H9 (cell line): ENCODE measurements at regions not wholly inside any gene's neighbourhood (a gene's known extent, or its start where the extent isn't known, plus 50 kb on each side); places are given as distances from the start of the nearest gene placed in this dataset.

Experiments
- DNase-seq: peaks from one replicate; pipeline ENCODE4 v3.0.0-alpha.2; 2017
- H2AFZ ChIP-seq: one replicate; pipeline ENCODE4 v1.6.1; 2013; ENCODE audit warnings: mild to moderate bottlenecking, low read length, control low read depth, moderate library complexity
- H2AK5ac ChIP-seq: 2 replicates; pipeline ENCODE4 v1.6.1; 2013; ENCODE audit warnings: low read length, control low read depth, mixed read lengths; ENCODE audit not compliant: insufficient read length
- H2BK120ac ChIP-seq: one replicate; pipeline ENCODE4 v1.6.1; 2013; ENCODE audit warnings: low read depth, mild to moderate bottlenecking, low read length, control low read depth, inconsistent platforms; ENCODE audit not compliant: poor library complexity, severe bottlenecking
- H2BK12ac ChIP-seq: 2 replicates; pipeline ENCODE4 v1.6.1; 2013; ENCODE audit warnings: low read length, control low read depth, mixed read lengths, low read depth; ENCODE audit not compliant: insufficient read length
- H2BK15ac ChIP-seq: 2 replicates; pipeline ENCODE4 v1.6.1; 2013; ENCODE audit warnings: low read depth, low read length, control low read depth
- H2BK20ac ChIP-seq: one replicate; pipeline ENCODE4 v1.6.1; 2013; ENCODE audit warnings: low read depth, mild to moderate bottlenecking, low read length, control low read depth, inconsistent platforms; ENCODE audit not compliant: poor library complexity, severe bottlenecking
- H2BK5ac ChIP-seq: 2 replicates; pipeline ENCODE4 v1.6.1; 2013; ENCODE audit warnings: low read length, control low read depth, mixed read lengths; ENCODE audit not compliant: insufficient read length
- H3K14ac ChIP-seq: 2 replicates; pipeline ENCODE4 v1.6.1; 2013; ENCODE audit warnings: low read length, control low read depth; ENCODE audit not compliant: insufficient read depth
- H3K18ac ChIP-seq: 2 replicates; pipeline ENCODE4 v1.6.1; 2013; ENCODE audit warnings: low read depth, mild to moderate bottlenecking, mixed read lengths, low read length, control low read depth; ENCODE audit not compliant: insufficient read length
- H3K23ac ChIP-seq: 2 replicates; pipeline ENCODE4 v1.6.1; 2013; ENCODE audit warnings: low read length, control low read depth, mixed read lengths, low read depth; ENCODE audit not compliant: insufficient read length
- H3K23me2 ChIP-seq: 2 replicates; pipeline ENCODE4 v1.6.1; 2013; ENCODE audit warnings: low read depth, mild to moderate bottlenecking, mixed read lengths, low read length, control low read depth; ENCODE audit not compliant: insufficient read length, poor library complexity, severe bottlenecking
- H3K27ac ChIP-seq: 2 replicates; pipeline ENCODE4 v1.5.1; 2013; ENCODE audit warnings: low read length, control low read depth, mixed read lengths, low read depth; ENCODE audit not compliant: insufficient read length
- H3K27me3 ChIP-seq: 2 replicates; pipeline ENCODE4 v1.6.1; 2013; ENCODE audit warnings: low read length, control low read depth, inconsistent platforms; ENCODE audit not compliant: insufficient read depth
- H3K4ac ChIP-seq: 2 replicates; pipeline ENCODE4 v1.6.1; 2013; ENCODE audit warnings: low read depth, mild to moderate bottlenecking, control low read depth, inconsistent platforms, low read length, moderate library complexity
- H3K4me1 ChIP-seq: 2 replicates; pipeline ENCODE4 v1.6.1; 2013; ENCODE audit warnings: low read length, control low read depth, inconsistent platforms; ENCODE audit not compliant: insufficient read depth
- H3K4me2 ChIP-seq: 2 replicates; pipeline ENCODE4 v1.6.1; 2013; ENCODE audit warnings: low read length, control low read depth, mixed read lengths; ENCODE audit not compliant: insufficient read length, insufficient read depth
- H3K56ac ChIP-seq: 2 replicates; pipeline ENCODE4 v1.6.1; 2013; ENCODE audit warnings: low read depth, mild to moderate bottlenecking, mixed read lengths, low read length, control low read depth; ENCODE audit not compliant: insufficient read length
- H3K79me1 ChIP-seq: 2 replicates; pipeline ENCODE4 v1.6.1; 2013; ENCODE audit warnings: low read depth, mild to moderate bottlenecking, moderate library complexity, low read length, control low read depth, inconsistent platforms; ENCODE audit not compliant: insufficient read depth, poor library complexity, severe bottlenecking
- H3K79me2 ChIP-seq: 2 replicates; pipeline ENCODE4 v1.6.1; 2013; ENCODE audit warnings: low read length, control low read depth, inconsistent platforms; ENCODE audit not compliant: insufficient read depth
- H3K9ac ChIP-seq: 2 replicates; pipeline ENCODE4 v1.6.1; 2013; ENCODE audit warnings: low read length, control low read depth, mixed read lengths; ENCODE audit not compliant: insufficient read length; ENCODE audit errors: extremely low read depth
- H3K9me3 ChIP-seq: one replicate; pipeline ENCODE4 v1.6.1; 2013; ENCODE audit warnings: low read depth, low read length, inconsistent platforms; ENCODE audit not compliant: control insufficient read depth
- H3T11ph ChIP-seq: one replicate; pipeline ENCODE4 v1.6.1; 2013; ENCODE audit warnings: mild to moderate bottlenecking, low read length, control low read depth, inconsistent platforms
- H4K20me1 ChIP-seq: one replicate; pipeline ENCODE4 v1.6.1; 2013; ENCODE audit not compliant: control insufficient read depth, insufficient read length, insufficient read depth
- H4K5ac ChIP-seq: 2 replicates; pipeline ENCODE4 v1.6.1; 2013; ENCODE audit warnings: low read depth, mild to moderate bottlenecking, mixed read lengths, low read length, control low read depth; ENCODE audit not compliant: insufficient read length
- H4K8ac ChIP-seq: replicated peaks from 2 replicates; pipeline ENCODE4 v1.6.1; 2013; ENCODE audit warnings: low read length, control low read depth, mixed read lengths, low read depth; ENCODE audit not compliant: insufficient read length
- H4K91ac ChIP-seq: 2 replicates; pipeline ENCODE4 v1.6.1; 2013; ENCODE audit warnings: low read depth, mild to moderate bottlenecking, moderate library complexity, mixed read lengths, low read length, control low read depth; ENCODE audit not compliant: insufficient read length
- H3K27ac Mint-ChIP-seq, 3 experiments: 2 replicates in 2 of 3; 3 replicates in 1 of 3; pipeline ENCODE4 v1.8.0; 2020 to 2021; ENCODE audit warnings: mixed read lengths in 3 of 3, mild to moderate bottlenecking in 1 of 3, moderate library complexity in 1 of 3
- H3K27me3 Mint-ChIP-seq: 2 replicates; pipeline ENCODE4 v1.8.0; 2021; ENCODE audit warnings: low read depth, mild to moderate bottlenecking, moderate library complexity, mixed read lengths
- H3K36me3 Mint-ChIP-seq, 3 experiments: 2 replicates in 2 of 3; 3 replicates in 1 of 3; pipeline ENCODE4 v1.8.0; 2020 to 2021; ENCODE audit warnings: low read depth in 3 of 3, mixed read lengths in 3 of 3; ENCODE audit not compliant: insufficient read depth in 1 of 3
- H3K4me1 Mint-ChIP-seq, 2 experiments: 2 replicates each; pipeline ENCODE4 v1.8.0; 2020; ENCODE audit warnings: mixed read lengths in 2 of 2
- H3K4me3 Mint-ChIP-seq, 2 experiments: 2 replicates in 1 of 2; 3 replicates in 1 of 2; pipeline ENCODE4 v1.8.0; 2020 to 2021; ENCODE audit warnings: mild to moderate bottlenecking in 2 of 2, mixed read lengths in 2 of 2, moderate library complexity in 1 of 2
- H3K9me3 Mint-ChIP-seq, 2 experiments: 2 replicates in 1 of 2; 3 replicates in 1 of 2; pipeline ENCODE4 v1.8.0; 2020; ENCODE audit warnings: mild to moderate bottlenecking in 2 of 2, mixed read lengths in 2 of 2, moderate library complexity in 1 of 2
- TF ChIP-seq, protein P1 (sequence below): fragments of 200-600 bp; sonication (generic); conservative IDR thresholded peaks from 3 replicates; pipeline ENCODE4 v1.8.0; 2021; ENCODE audit warnings: antibody characterized with exemption, mild to moderate bottlenecking

- Histone ChIP-seq H3K27ac (no peak overlapping the region), H2AFZ (no peak overlapping the region), H3K23me2 (no peaks in the 10 kb centered on the region), H2BK12ac (no peak overlapping the region), H3K56ac (no peak overlapping the region), H3K9me3 (no peaks in the 10 kb centered on the region), H2BK15ac (no peak overlapping the region), H3K9ac (no peak overlapping the region), H4K5ac (no peak overlapping the region), H3K23ac (no peak overlapping the region), H3K79me1 (no peaks in the 10 kb centered on the region), H3K27me3 (no peaks in the 10 kb centered on the region), H3K14ac (no peak overlapping the region), H3K4ac (no peak overlapping the region), H4K91ac (no peak overlapping the region), H3K79me2 (no peaks in the 10 kb centered on the region), H4K8ac (no peak overlapping the region), H2BK20ac (no peak overlapping the region), H2BK5ac (no peak overlapping the region), H4K20me1 (no peaks in the 10 kb centered on the region), H3K4me2 (no peak overlapping the region), H3K18ac (no peak overlapping the region), H3T11ph (no peak overlapping the region), H3K4me1 (no peaks in the 10 kb centered on the region), H2BK120ac (no peak overlapping the region), H2AK5ac (no peak overlapping the region)
- Mint-ChIP-seq H3K4me3 (no peak overlapping the region), H3K27me3 (no peaks in the 10 kb centered on the region), H3K4me1 (no peaks in the 10 kb centered on the region), H3K36me3 (peaks cover 14 to 48% (median 31%) of the 10 kb centered on the region in 3 experiments; a peak in 6 of 7 replicates), H3K9me3 (no peaks in the 10 kb centered on the region), H3K27ac (no peak overlapping the region)
- no peak for DNase-seq
- TF ChIP-seq, protein P1, sequence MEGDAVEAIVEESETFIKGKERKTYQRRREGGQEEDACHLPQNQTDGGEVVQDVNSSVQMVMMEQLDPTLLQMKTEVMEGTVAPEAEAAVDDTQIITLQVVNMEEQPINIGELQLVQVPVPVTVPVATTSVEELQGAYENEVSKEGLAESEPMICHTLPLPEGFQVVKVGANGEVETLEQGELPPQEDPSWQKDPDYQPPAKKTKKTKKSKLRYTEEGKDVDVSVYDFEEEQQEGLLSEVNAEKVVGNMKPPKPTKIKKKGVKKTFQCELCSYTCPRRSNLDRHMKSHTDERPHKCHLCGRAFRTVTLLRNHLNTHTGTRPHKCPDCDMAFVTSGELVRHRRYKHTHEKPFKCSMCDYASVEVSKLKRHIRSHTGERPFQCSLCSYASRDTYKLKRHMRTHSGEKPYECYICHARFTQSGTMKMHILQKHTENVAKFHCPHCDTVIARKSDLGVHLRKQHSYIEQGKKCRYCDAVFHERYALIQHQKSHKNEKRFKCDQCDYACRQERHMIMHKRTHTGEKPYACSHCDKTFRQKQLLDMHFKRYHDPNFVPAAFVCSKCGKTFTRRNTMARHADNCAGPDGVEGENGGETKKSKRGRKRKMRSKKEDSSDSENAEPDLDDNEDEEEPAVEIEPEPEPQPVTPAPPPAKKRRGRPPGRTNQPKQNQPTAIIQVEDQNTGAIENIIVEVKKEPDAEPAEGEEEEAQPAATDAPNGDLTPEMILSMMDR = no peak
Measured at GRCh38 chr12:100043631-100044030, 58.9 kb upstream of the ANKS1B start.
